Progenitor cell of endocrine pancreas (in vitro differentiated cells): ENCODE measurements at regions not wholly inside any gene's neighbourhood (a gene's known extent, or its start where the extent isn't known, plus 50 kb on each side); places are given as distances from the start of the nearest gene placed in this dataset.

Experiments
- DNase-seq: peaks from one replicate; pipeline ENCODE4 v3.0.0; 2021; ENCODE audit warnings: low spot score; ENCODE audit not compliant: unreplicated experiment
- H3K27ac Mint-ChIP-seq: 2 replicates; pipeline ENCODE4 v1.8.0; 2021; ENCODE audit warnings: mild to moderate bottlenecking, moderate library complexity, mixed read lengths
- H3K27me3 Mint-ChIP-seq: 2 replicates; pipeline ENCODE4 v1.8.0; 2021; ENCODE audit warnings: mixed read lengths
- H3K36me3 Mint-ChIP-seq: 2 replicates; pipeline ENCODE4 v1.8.0; 2022; ENCODE audit warnings: mixed read lengths; ENCODE audit not compliant: insufficient read depth
- H3K4me1 Mint-ChIP-seq: 2 replicates; pipeline ENCODE4 v1.8.0; 2021; ENCODE audit warnings: low read depth, mixed read lengths
- H3K4me3 Mint-ChIP-seq: 2 replicates; pipeline ENCODE4 v1.8.0; 2021; ENCODE audit warnings: low read depth, mild to moderate bottlenecking, moderate library complexity, mixed read lengths
- H3K9me3 Mint-ChIP-seq: 2 replicates; pipeline ENCODE4 v1.8.0; 2021; ENCODE audit warnings: low read depth, mixed read lengths
- TF ChIP-seq, protein P1 (sequence below): fragments of 200-600 bp; sonication (generic); IDR thresholded peaks from one replicate; pipeline ENCODE4 v1.5.0; 2021; ENCODE audit warnings: antibody characterized with exemption, mild to moderate bottlenecking; ENCODE audit not compliant: unreplicated experiment

DNA sequence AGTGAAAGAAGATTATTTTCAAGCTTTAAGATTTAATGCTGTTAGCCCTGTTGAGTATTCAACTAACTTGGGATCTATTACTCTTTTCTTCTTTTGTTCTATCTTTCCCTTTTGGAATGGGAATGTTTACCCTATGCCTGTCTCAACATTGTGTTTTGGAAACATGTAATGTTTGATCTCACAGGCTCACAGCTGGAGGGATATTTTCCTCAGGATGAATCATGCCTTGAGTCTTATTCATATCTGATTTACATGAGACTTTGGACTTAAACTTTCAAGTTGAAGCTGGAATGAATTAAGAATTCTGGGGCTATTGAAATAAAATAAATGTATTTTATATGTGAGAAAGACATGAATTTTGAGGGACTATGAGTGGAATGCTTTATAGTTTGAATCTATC, 607.8 kb upstream of the PTGER4 start:
- TF ChIP-seq, protein P1, sequence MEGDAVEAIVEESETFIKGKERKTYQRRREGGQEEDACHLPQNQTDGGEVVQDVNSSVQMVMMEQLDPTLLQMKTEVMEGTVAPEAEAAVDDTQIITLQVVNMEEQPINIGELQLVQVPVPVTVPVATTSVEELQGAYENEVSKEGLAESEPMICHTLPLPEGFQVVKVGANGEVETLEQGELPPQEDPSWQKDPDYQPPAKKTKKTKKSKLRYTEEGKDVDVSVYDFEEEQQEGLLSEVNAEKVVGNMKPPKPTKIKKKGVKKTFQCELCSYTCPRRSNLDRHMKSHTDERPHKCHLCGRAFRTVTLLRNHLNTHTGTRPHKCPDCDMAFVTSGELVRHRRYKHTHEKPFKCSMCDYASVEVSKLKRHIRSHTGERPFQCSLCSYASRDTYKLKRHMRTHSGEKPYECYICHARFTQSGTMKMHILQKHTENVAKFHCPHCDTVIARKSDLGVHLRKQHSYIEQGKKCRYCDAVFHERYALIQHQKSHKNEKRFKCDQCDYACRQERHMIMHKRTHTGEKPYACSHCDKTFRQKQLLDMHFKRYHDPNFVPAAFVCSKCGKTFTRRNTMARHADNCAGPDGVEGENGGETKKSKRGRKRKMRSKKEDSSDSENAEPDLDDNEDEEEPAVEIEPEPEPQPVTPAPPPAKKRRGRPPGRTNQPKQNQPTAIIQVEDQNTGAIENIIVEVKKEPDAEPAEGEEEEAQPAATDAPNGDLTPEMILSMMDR: no peak
- Mint-ChIP-seq H3K27me3 (no peaks in the 10 kb centered on the region), H3K4me1 (peaks cover 3% of the 10 kb centered on the region), H3K9me3 (peaks cover 7% of the 10 kb centered on the region), H3K36me3 (no peaks in the 10 kb centered on the region), H3K4me3 (no peak overlapping the region), H3K27ac (no peak overlapping the region)
- no peak for DNase-seq

DNA sequence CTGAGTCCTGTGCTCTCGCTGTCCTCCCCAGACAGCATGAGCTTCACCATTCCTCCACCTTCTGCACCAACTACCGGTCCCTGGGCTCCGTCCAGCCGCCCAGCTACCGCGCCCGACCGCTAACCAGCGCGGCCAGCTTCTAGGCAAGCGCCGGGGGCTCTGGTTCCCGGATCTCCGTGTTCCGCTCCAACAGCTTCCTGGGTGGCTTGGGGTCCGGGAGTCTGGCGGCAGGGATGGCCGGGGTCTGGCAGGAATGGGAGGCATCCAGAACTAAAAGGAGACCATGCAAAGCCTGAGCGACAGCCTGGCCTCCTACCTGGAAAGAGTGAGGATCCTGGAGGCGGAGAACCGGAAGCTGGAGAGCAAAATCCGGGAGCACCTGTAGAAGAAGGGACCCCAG, 613.1 kb upstream of the PTGER4 start:
- Mint-ChIP-seq H3K9me3 (no peaks in the 10 kb centered on the region), H3K4me1 (peaks cover 3% of the 10 kb centered on the region), H3K36me3 (no peaks in the 10 kb centered on the region), H3K27ac (no peak overlapping the region), H3K4me3 (no peak overlapping the region), H3K27me3 (no peaks in the 10 kb centered on the region)
- no peak for DNase-seq
- TF ChIP-seq, protein P1: no peak

DNA sequence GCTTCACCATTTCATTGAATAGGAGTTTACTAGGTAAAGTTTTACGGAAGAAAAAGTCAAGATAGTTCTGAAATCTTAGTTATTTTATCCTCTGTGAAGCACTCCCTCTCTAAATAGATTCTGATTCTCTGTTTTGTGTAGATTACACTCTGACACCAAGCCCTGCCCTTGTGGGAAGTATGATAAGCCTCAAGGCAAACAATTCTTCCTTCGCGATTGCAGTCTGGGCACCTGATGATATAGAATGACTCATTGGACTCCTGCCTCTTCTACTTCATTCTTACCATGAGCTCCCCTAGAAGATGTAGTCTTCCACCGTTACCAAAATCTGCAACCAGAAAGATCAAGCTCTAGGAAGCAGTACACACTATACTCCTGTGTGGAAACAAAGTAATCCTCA, 626.9 kb upstream of the PTGER4 start:
- Mint-ChIP-seq H3K4me3 (no peak overlapping the region), H3K4me1 (peaks cover 4% of the 10 kb centered on the region), H3K9me3 (no peaks in the 10 kb centered on the region), H3K27me3 (no peaks in the 10 kb centered on the region), H3K27ac (no peak overlapping the region), H3K36me3 (no peaks in the 10 kb centered on the region)
- DNase-seq: no peak
- TF ChIP-seq, protein P1: no peak

DNA sequence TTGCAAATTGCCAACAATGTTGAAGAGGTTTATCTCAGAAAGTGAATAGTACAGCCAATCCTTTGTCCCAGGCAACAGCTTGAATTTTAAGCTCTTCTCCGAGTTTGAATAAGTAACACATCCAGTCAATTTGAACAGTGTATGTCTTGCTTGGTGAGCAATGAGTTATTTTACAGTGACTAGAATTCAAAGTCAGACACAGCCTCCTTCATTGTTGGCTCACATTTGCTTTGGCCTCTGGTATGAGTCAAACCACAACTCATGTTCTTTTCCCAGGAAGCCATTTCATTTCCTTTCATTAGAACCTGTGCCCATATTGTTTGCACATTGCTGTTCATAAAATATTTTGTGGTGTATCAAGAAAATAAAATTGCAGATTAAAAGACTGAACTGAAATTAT, 622.0 kb upstream of the DAB2 start:
- Mint-ChIP-seq H3K27ac (no peak overlapping the region), H3K4me3 (no peak overlapping the region), H3K9me3 (peaks cover 3% of the 10 kb centered on the region), H3K4me1 (no peaks in the 10 kb centered on the region), H3K27me3 (no peaks in the 10 kb centered on the region), H3K36me3 (no peaks in the 10 kb centered on the region)
- DNase-seq: no peak
- TF ChIP-seq, protein P1: no peak

DNA sequence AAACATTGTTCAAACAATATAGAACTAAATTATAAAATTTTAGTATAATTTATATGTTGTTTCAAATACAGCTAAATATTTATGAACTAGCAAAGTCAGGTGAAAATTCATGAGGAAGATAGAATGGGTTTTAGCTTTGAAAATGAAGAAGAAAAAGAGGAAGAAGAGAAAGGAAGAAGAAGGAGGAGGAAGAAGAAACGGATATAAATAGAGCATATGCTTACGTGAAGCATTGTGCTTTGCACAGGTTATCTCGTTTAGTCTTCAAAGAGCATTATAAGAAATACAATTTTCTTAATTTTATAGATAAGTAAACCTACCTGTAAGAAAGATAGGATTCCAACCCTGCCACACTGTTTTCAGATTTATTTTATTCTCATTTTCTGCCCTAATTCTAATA, 620.6 kb upstream of the DAB2 start:
- TF ChIP-seq, protein P1: no peak
- H3K4me3 Mint-ChIP-seq: no peak overlapping the region
- no peak overlapping the region for H3K27ac Mint-ChIP-seq
- no peaks in the 10 kb centered on the region for H3K4me1 Mint-ChIP-seq
- no peaks in the 10 kb centered on the region for H3K36me3 Mint-ChIP-seq
- peaks cover 3% of the 10 kb centered on the region for H3K9me3 Mint-ChIP-seq
- no peak for DNase-seq
- H3K27me3 Mint-ChIP-seq: no peaks in the 10 kb centered on the region
